ENCODE measurements at regions not wholly inside any gene's neighbourhood (a gene's known extent, or its start where the extent isn't known, plus 50 kb on each side); places are given as distances from the start of the nearest gene placed in this dataset.

DNA sequence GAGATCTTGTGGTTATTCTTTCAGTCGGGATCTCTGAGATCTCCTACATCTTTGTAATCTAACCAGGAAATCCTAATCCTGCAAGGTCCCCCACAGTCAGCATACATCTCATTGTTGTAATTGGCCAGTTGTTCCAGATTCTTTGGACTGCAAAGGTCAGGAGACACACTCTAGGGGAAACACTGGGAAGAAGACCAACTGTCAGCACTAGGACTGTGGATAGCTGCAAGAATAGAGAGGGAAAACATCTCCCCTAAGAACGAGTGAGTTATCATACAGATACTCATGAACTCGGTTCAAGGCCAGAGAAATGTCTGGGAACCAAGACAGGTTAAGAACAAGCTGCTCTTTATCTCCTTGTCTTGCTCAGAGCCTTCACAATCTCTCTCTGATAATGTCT is 217.9 kb upstream of the TMPO start:
- no peak for DNase-seq

DNA sequence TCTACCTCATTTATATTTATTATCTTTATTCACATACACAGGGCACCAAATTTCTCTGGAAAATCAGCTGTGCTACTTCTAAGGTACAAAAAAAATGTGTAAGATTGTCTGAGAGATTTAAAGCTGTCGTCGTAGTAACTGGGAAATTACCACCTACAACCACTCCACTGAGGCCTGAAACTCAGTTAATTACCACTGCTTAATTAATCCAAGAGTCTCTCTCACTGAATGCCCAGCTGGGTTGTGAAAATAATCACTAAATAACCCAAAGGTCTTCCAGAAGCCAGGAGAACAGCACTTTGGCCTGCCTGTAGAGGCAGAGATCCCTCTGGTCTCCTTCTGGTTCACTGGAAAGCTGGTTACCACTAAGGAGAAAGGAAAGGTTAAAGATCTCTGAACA is 207.2 kb upstream of the TMPO start:
- no peak for DNase-seq

- no peak for DNase-seq
Observed at GRCh38 chr12:98317939-98318899, 197.2 kb upstream of the TMPO start.

- DNase-seq = no peak
Observed at GRCh38 chr12:98319716-98320425, 195.5 kb upstream of the TMPO start.

GRCh38 chr12:98325003-98325402 is 190.4 kb upstream of the TMPO start:
- no peak for DNase-seq

DNA sequence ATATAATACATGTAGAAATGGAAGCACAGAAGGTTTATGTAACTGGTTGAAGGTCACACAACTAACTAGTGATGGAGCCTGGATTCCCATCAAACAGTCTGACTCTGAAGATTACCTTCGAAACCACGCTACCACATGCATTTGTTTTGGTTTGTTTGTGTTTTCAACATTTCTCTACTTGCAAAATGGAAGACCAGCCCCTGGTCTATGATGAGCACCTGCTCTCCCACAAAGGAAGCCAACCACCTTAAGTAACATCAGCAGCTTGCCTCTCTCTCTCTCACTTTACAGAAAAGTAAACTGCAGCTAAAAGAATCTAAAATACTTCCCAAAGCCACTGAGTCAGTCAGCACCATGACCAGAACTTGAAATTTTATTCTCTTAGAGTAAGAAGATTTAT is 186.9 kb upstream of the TMPO start:
- DNase-seq = no peak

- DNase-seq = no peak
Observed at GRCh38 chr12:98329589-98329988, 185.8 kb upstream of the TMPO start.

- no peak for DNase-seq
Observed at GRCh38 chr12:98332642-98333041, 182.7 kb upstream of the TMPO start.

DNA sequence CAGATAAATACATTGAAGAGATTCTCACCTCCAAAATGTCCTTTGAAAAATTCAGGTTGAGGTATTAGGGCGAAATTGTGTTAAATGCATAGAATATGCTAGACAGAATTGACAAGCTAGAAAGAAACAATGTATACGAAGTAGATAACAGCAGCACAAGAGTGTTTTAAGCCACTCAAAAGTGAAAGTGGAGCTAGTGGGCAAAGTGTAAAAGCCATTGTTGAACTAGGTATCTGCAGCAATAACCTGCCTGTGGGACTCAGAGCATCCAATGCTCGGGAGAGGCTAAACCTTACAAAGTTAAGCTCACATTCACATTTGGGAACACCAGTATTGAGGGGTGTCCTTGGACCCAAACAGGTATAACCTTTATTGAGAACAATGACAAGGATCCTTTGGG is 180.6 kb upstream of the TMPO start:
- no peak for DNase-seq

GRCh38 chr12:98341026-98341425 is 174.4 kb upstream of the TMPO start:
- no peak for DNase-seq

GRCh38 chr12:98341732-98342131 is 173.7 kb upstream of the TMPO start:
- no peak for DNase-seq

GRCh38 chr12:98343002-98343567 is 172.3 kb upstream of the TMPO start:
- DNase-seq = no peak

DNA sequence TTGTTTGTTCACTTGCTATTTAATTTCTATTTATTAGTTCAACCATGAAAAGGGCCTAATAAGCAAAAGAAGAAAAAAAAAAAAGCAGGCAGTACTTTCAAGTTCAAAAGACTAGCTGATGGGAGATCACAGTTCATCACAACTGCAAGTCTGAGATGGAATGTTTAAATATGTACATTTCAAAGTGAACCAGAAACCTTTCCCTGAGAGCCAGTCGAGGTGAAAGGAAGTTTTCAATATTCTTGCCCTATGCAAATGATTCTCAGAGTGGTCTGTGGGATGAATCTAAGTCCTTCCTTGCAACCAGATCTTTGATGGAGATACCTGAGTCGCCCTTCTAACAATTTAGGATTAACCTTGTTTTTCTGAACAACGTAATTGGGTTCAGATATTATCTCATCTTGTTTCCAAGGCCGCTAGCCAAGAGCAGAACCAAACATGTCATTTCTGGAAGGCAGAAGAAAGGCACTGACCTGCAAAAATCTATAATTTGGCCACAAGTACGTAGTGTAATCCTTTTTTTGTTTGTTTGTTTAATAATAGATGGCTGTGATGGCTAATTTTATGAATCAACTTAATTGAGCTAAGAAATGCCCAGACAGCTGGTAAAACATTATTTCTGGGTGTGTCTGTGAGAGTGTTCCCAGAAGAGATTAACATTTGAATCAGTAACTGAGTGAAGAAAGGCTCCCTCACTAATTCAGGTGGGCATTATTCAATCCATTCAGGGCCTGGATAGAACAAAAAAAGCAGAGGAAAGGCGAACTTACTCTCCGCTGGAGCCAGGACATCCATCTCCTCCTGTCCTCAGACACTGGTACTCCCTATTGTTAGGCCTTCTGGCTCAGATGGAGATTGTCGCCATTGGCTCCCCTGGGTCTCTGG is 171.1 kb upstream of the TMPO start:
- no peak for DNase-seq

GRCh38 chr12:98345308-98345876 is 170.0 kb upstream of the TMPO start:
- DNase-seq = no peak

- DNase-seq = no peak
Observed at GRCh38 chr12:98351089-98351488, 164.3 kb upstream of the TMPO start.

- DNase-seq = no peak
Observed at GRCh38 chr12:98351784-98352183, 163.6 kb upstream of the TMPO start.

DNA sequence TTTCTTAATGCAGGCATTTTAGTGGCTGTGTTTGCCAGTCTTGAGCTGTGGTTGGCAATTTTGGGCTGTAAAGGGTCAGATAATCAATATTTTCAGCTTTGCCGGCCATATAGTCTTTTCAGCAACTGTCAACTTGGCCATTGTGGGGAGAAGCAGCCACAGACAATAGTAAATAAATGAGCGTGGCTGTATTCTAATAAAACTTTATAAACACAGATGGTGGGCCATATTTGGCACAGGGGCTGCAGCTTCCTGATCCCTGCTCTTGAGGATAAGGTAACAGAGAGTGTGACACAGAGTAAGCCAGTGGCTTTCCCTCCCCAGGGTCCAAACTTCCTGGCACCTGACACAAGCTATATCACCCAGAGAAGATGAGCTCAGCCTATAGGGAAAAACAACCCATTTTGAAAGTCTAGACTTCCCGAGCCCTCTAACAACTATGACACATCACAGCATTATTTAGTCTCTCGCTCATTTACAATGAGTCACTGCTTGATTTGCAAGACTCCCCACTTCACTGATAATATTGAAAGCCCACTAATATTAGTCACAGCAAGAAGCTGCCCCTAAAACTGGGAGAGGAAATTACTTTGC is 163.1 kb upstream of the TMPO start:
- DNase-seq = no peak

DNA sequence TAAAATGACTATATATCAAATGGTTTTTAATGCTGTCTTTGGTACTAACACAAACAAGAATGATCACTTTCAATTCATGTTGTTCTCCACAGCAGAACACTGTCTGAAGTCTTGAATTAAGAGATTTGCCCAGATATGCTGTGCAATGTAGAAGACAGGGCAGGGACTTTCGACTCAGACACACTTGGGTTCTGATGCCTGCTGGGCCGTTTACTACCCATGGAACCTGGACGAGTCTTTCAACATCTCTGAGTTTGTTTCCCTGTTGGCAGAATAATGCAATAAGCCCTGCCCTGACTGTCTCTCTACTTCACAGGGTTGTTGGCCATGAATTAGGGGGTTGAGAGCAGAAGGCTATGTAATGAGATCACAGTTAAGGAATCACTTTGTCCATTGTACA is 162.6 kb upstream of the TMPO start:
- no peak for DNase-seq

GRCh38 chr12:98354520-98355035 is 160.8 kb upstream of the TMPO start:
- no peak for DNase-seq

- no peak for DNase-seq
Observed at GRCh38 chr12:98355322-98355721, 160.1 kb upstream of the TMPO start.

- no peak for DNase-seq
Observed at GRCh38 chr12:98355933-98356332, 159.5 kb upstream of the TMPO start.

- DNase-seq = no peak
Observed at GRCh38 chr12:98358144-98358543, 157.2 kb upstream of the TMPO start.
